ENCODE measurements at regions not wholly inside any gene's neighbourhood (a gene's known extent, or its start where the extent isn't known, plus 50 kb on each side); places are given as distances from the start of the nearest gene placed in this dataset.

DNA sequence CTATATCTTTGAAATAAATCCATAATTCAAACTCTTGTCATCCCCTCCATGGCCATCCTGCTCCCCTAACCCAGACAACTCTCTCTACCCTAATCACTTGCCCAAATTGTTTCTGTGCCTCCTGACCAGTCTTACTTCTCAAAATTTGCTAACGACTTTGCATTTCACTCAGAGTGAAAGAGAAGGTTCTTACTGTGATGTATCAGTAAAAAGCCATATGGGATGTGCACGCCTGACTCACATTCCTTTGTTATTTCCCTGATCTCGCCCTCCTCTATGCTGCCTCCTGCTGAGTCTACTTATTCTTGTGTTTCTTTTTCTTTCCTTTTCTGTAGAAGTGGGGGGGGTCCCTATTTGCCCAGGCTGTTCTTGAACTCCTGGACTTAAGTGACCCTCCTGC lies 487.2 kb upstream of the FRG2C start:
- Histone ChIP-seq H3K27me3 (ENCODE audit: insufficient read depth) (no peaks in the 10 kb centered on the region), H4K20me1 (ENCODE audit: insufficient read depth) (no peaks in the 10 kb centered on the region), H3K9me2 (no peaks in the 10 kb centered on the region), H3F3A (replicated peaks; ENCODE audit: insufficient read depth) (no peaks in the 10 kb centered on the region), H2AFZ (ENCODE audit: low read depth) (no peak overlapping the region), H3K4me2 (no peak overlapping the region), H3K79me2 (ENCODE audit: insufficient read depth) (no peaks in the 10 kb centered on the region), H3K4me3 (ENCODE audit: low read depth in 2 of 2, low read length in 1 of 2) (no peak overlapping the region), H3K36me3 (replicated peaks in 1 of 2; ENCODE audit: control insufficient read depth in 1 of 2, insufficient read depth in 2 of 2, low read length in 1 of 2) (no peaks in the 10 kb centered on the region), H3K27ac (ENCODE audit: low read depth in 2 of 2, low read length in 1 of 2) (no peak overlapping the region), H3K9me3 (no peaks in the 10 kb centered on the region), H3K4me1 (ENCODE audit: control insufficient read depth in 1 of 2, insufficient read depth in 2 of 2, low read depth in 1 of 2, low read length in 1 of 2) (no peaks in the 10 kb centered on the region), H3K9ac (no peak overlapping the region)
- ChIA-PET POLR2A (no interaction called here), CTCF (interaction anchor here (1.3 kb wide), 1 partner anchor 910 kb away, joined by 3 read pairs; no protein-coding TSS in a partner anchor)
- TF ChIP-seq FOSL2 (IDR thresholded peaks at IDR 0.05; ENCODE audit: borderline replicate concordance, low read depth) = no peak
- TF ChIP-seq RAD21 (IDR thresholded peaks at IDR 0.05; ENCODE audit: low read length) = no peak
- TF ChIP-seq, protein P1, sequence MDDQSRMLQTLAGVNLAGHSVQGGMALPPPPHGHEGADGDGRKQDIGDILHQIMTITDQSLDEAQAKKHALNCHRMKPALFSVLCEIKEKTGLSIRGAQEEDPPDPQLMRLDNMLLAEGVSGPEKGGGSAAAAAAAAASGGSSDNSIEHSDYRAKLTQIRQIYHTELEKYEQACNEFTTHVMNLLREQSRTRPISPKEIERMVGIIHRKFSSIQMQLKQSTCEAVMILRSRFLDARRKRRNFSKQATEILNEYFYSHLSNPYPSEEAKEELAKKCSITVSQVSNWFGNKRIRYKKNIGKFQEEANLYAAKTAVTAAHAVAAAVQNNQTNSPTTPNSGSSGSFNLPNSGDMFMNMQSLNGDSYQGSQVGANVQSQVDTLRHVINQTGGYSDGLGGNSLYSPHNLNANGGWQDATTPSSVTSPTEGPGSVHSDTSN (IDR thresholded peaks at IDR 0.05) = no peak
- TF ChIP-seq, protein P2, sequence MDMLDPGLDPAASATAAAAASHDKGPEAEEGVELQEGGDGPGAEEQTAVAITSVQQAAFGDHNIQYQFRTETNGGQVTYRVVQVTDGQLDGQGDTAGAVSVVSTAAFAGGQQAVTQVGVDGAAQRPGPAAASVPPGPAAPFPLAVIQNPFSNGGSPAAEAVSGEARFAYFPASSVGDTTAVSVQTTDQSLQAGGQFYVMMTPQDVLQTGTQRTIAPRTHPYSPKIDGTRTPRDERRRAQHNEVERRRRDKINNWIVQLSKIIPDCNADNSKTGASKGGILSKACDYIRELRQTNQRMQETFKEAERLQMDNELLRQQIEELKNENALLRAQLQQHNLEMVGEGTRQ (IDR thresholded peaks at IDR 0.05; ENCODE audit: borderline replicate concordance, low read depth, low read length) = no peak
- TF ChIP-seq TCF12 (IDR thresholded peaks at IDR 0.05) = no peak
- TF ChIP-seq SMC3 (IDR thresholded peaks at IDR 0.05; ENCODE audit: low read depth, low read length) = no peak
- TF ChIP-seq, protein P3, sequence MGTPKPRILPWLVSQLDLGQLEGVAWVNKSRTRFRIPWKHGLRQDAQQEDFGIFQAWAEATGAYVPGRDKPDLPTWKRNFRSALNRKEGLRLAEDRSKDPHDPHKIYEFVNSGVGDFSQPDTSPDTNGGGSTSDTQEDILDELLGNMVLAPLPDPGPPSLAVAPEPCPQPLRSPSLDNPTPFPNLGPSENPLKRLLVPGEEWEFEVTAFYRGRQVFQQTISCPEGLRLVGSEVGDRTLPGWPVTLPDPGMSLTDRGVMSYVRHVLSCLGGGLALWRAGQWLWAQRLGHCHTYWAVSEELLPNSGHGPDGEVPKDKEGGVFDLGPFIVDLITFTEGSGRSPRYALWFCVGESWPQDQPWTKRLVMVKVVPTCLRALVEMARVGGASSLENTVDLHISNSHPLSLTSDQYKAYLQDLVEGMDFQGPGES (IDR thresholded peaks at IDR 0.05; ENCODE audit: low read depth, low read length) = no peak
- no peak for TF ChIP-seq RXRA (IDR thresholded peaks at IDR 0.05; ENCODE audit: borderline replicate concordance, low read depth)
- no peak for TF ChIP-seq REST (IDR thresholded peaks at IDR 0.05; ENCODE audit: low read depth, low read length)
- no peak for TF ChIP-seq POLR2AphosphoS5 (IDR thresholded peaks at IDR 0.05; ENCODE audit: low read depth, low read length)
- no peak for TF ChIP-seq ELF1 (IDR thresholded peaks at IDR 0.05)
- no peak for TF ChIP-seq ZBTB33 (IDR thresholded peaks at IDR 0.05; ENCODE audit: borderline replicate concordance, low read depth)
- TF ChIP-seq FOXM1 (IDR thresholded peaks at IDR 0.05; ENCODE audit: low read depth) = no peak
- no peak for TF ChIP-seq MEF2A (IDR thresholded peaks at IDR 0.05; ENCODE audit: borderline replicate concordance, low read depth)
- TF ChIP-seq GABPA (IDR thresholded peaks at IDR 0.05; ENCODE audit: low read depth) = no peak
- no peak for TF ChIP-seq JUND (IDR thresholded peaks at IDR 0.05)
- TF ChIP-seq GATA2 (CRISPR knock-in tag; IDR thresholded peaks at IDR 0.05) = no peak
- no peak for TF ChIP-seq NFIC (IDR thresholded peaks at IDR 0.05; ENCODE audit: borderline replicate concordance)
- TF ChIP-seq TAF1 (IDR thresholded peaks at IDR 0.05; ENCODE audit: borderline replicate concordance, low read depth, low read length) = no peak
- WGBS (ENCODE audit: low lambda C conversion rate) = 30% methylated on average over 3 of the region's 3 CpGs
- DNase-seq = no peak
